Activated T-cell treated with anti-CD3 and anti-CD28 coated beads for 4 hours (primary cell): ENCODE measurements at regions not wholly inside any gene's neighbourhood (a gene's known extent, or its start where the extent isn't known, plus 50 kb on each side); places are given as distances from the start of the nearest gene placed in this dataset.

Source experiments
- DNase-seq: peaks from one replicate; pipeline ENCODE4 v3.0.0-alpha.2; 2020

GRCh38 chr7:52877240-52877639 lies 158.2 kb upstream of the POM121L12 start:
- no peak for DNase-seq

DNA sequence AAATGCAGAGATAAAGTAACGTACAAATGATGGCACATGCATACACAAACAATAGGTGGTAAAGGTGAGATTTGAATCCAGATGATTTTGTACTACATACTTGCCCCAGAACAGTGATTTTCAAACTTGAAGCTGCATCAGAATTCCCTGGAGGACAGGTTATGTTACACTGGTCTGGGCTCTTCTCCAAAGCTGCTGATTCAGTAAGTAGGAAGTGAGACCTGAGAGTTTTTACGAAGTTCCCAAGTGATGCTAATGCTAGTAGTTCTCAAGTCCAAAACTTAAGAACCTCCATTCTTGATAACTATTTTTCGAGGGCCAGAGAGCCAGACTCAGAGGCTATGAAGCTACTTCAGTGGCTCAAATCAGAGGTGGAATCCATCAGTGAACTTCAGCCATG lies 159.0 kb upstream of the POM121L12 start:
- no peak for DNase-seq

GRCh38 chr7:52863652-52864051 lies 171.8 kb upstream of the POM121L12 start:
- no peak for DNase-seq

DNA sequence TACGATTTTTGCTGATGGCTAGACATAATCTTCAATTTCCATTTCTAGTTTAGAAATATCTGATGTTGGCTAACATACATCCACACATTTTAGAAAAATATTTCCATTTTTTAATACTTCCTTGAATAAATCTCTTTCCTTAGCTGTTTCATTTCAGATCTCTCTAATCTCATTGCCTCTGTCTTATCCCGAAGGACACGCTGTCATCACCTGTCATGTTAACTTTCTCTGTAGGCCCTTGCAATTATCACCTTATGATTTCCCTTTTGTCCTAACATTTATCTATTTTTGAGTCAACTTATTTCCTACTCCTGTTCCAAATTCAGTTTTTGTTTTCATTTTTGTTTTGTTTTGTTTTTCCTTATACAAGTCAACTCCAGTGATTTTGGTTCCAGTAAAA lies 173.1 kb upstream of the POM121L12 start:
- no peak for DNase-seq

- DNase-seq: no peak
Observed at GRCh38 chr7:52857367-52857766, 178.1 kb upstream of the POM121L12 start.

DNA sequence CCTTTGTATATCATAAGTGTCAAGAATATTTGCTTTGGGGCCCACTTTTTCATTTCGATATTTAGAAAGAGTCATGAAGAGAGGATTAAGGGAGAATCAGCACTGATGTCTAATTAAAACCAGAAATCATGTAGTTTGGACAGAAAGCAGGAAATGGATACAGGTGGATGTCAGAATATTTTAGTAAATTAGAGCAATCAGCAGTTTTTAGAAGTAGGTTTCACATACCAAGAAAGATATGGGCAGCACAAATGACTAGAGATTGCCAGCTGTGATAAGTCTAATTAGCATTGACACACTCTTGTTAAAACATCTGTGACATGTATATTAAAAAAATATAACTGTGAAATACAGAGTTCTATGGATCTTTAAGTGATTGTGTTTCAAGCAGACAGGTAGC lies 180.8 kb upstream of the POM121L12 start:
- DNase-seq: no peak

GRCh38 chr7:52851547-52851946 lies 183.9 kb upstream of the POM121L12 start:
- no peak for DNase-seq

DNA sequence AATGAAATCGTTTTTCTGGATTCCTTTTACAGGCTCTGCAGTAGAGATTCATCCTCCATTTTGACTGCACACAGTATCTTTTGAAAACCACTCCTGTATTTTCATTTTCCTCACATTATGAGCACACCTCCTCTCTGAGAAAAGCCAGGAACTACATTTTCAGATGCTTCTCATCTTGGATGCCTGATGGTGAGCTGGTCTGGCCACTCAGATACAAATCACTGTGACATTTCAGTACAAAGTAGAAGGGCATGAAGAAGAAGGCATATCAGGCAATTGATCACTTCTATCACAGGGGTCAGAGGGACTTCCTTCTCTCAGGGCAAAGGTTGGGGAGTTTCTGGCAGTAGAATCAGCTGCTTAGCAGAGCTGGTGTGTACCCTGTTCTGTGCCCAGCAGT lies 192.0 kb upstream of the POM121L12 start:
- DNase-seq: no peak

- DNase-seq: no peak
Observed at GRCh38 chr7:52842202-52842900, 193.1 kb upstream of the POM121L12 start.

GRCh38 chr7:52838981-52839411 lies 196.4 kb upstream of the POM121L12 start:
- no peak for DNase-seq

GRCh38 chr7:52831321-52831720 lies 204.1 kb upstream of the POM121L12 start:
- DNase-seq: no peak

DNA sequence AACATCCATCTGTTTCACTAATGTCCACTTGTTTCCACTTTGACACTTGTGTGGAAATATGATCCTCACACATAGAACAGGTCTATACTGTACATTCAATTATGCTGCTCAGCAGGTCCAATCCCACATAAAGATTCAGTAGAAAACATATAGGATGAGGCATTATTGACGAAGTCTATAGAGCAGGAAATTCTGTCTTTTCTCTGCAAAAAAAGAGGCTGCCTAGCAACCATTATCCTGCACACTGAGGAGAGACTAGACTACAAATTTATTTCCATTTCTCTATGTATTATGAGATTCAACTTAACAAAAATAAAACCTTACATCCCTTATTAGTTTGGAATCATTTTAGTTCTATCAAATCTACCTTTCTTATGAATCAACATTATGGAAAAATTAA lies 204.6 kb upstream of the POM121L12 start:
- no peak for DNase-seq

- no peak for DNase-seq
Observed at GRCh38 chr7:52826515-52827265, 208.7 kb upstream of the POM121L12 start.

DNA sequence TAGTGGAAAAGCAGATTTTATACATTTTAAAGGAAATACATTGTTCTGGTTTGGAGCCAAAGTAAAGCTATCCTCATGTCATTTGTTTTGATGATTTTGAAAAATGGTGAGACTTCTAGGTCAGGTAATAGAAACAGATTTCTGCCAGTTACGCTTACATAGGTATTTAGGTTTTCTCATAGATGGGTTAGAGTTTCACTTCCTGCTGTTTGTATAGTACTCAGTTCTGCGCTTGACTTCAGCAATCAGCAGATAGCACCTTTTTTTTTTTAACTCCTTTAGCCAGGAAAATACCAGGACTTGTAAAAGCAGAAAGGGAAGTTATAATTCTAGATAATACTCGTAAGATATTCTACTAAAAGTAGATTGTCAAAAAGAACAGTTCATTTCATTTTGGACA lies 209.8 kb upstream of the POM121L12 start:
- DNase-seq: no peak

DNA sequence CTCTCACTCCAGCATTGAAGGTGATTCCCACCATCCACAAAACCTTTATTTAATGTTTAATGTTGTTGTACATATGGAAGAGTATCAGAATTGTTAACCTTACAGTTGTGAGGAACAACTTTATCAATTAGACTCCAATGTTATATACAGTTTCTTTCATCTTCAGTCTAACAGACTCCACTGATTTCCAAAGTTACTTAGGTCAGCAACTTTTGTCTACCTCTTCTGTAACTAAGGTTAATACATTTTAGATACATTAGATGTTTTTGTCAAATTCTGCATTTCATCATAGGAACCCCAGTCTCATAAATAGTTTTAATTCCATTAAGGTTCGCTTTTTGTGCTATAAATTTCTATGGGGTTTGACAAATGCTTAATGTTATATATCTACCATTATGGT lies 223.9 kb upstream of the POM121L12 start:
- no peak for DNase-seq

GRCh38 chr7:52799817-52800216 lies 235.6 kb upstream of the POM121L12 start:
- no peak for DNase-seq

DNA sequence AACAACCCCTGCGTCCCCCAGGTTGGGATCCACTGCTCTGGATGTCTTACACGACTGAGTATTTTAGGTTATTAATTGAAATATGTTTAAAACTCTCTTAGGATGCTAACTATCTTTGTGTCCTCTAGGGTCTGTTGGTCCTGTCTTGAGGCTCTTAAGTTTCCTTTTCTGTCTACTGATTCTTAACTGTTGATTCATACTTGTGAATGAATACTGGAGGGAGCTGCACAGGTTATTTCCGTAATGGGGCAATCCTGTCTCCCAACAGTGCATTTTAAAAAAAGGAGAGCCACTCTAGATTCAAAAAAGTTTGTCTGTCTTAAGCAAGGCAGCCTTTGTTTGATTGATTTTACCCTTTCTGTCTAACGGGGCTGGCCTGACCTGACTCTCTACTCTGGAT lies 237.6 kb upstream of the POM121L12 start:
- DNase-seq: no peak

GRCh38 chr7:52794621-52795020 lies 240.8 kb upstream of the POM121L12 start:
- no peak for DNase-seq

DNA sequence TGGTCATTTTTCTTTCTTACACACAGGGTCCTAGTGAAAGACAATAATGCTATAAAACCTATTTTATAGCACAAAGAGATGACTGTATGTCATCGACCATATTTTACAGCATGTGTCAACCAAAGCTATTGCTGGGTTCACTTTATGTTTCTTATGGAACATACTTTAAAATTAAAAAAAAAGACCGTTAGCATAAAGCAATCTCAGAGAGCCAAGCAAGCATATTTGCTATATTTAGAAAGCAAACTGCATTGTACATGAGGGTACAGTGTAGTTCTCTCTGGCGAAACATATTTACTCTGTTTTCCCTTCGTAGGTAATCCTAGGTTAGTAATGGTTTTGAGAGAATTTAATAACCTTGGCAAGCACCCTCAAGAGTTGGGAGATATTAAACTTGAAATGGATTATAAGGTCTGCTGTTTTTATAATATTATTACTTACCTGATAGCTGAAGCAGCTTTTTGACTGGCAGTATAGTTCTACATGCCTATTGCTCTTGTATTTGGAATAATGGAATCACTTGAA lies 244.2 kb upstream of the POM121L12 start:
- DNase-seq: no peak

- no peak for DNase-seq
Observed at GRCh38 chr7:52786174-52786573, 249.3 kb upstream of the POM121L12 start.

DNA sequence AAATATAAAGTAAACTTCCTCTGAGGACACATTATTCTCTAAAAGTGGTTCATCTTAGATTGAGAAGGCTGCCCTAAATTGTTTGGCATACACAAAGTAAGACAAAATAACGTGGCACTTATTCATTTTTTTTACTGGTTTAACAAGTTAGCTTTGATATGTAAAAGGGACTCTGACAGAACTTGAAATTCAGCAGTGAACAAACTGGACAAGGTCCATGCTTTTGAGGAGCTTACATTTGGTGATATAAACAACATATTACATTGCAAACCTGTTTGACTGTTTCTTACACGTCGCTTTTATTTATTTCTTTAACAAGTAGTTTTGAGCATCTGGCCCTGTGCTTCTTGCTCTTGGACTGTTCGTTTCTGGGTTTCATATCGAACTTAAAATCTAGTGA lies 253.1 kb upstream of the POM121L12 start:
- no peak for DNase-seq

DNA sequence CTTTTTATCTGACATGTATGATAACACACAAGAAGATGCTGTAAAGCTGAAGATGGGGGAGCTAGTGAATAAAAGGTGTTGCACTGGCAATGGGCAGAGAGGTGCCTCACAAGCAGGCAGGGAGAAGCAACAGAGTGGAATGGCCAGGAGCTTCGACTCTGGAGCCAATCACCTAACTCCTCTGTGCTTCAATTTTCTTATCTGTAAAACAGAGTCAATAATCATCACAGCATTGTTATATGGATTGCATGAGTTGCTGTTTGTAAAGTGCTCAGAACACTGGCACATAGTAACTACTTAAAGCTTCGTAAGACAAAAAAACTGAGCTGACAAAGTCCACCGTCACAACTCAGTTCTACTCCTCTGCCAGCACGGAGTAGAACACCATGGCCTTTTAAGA lies 254.2 kb upstream of the POM121L12 start:
- DNase-seq: no peak

- no peak for DNase-seq
Observed at GRCh38 chr7:52779004-52779403, 256.4 kb upstream of the POM121L12 start.

DNA sequence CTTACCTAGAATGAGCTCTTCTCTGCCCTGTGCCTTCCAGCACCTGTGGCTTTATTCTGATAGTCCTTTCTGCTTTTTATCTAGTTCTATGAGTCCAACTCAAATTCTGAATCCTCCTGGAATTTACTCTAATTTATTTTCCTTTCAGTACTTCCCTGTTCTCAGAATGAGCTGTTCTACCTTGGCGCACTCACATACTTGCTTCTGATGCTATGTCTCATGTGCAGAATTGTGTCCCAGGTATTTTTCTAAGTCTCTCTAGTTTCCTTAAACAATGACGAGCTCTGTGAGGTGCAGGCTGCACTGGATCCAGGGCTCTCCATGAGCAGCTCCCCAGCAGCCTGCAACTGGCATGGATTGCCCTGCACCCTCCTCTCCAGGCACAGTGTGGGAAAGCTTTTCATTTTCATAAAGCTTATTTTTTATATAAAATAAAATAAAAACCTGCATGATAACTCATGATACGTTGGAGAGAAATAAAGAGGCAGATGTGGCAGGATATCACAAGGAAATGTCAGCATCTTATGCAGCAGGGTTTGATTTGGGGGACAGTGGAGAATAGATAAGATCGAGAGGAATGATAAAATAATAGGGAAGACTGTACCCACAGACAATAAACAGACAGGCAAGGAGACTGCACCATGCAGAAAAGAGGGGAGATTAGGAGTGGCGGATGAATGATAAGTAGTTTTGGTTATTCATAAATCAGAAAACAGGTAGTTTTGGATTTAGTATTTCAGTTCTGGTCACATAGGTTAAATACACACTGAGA lies 258.2 kb upstream of the POM121L12 start:
- no peak for DNase-seq
